ENCODE measurements at regions not wholly inside any gene's neighbourhood (a gene's known extent, or its start where the extent isn't known, plus 50 kb on each side); places are given as distances from the start of the nearest gene placed in this dataset.

- no peak for DNase-seq (ENCODE audit: low spot score)
- in situ Hi-C loops (cut with MboI; ENCODE audit: low sequenced_read_pairs, unreplicated experiment), result no loop called here
- TF ChIP-seq CTCF (IDR thresholded peaks at IDR 0.05; ENCODE audit: borderline replicate concordance, control extremely low read depth, extremely low read depth, insufficient read depth, missing control alignments), result no peak
Measured at GRCh38 chr14:100451264-100451663, 128.1 kb downstream of the SLC25A47 start.

- no peak for TF ChIP-seq CTCF (IDR thresholded peaks at IDR 0.05; ENCODE audit: borderline replicate concordance, control extremely low read depth, extremely low read depth, insufficient read depth, missing control alignments)
- in situ Hi-C loops (cut with MboI; ENCODE audit: low sequenced_read_pairs, unreplicated experiment), result no loop called here
- no peak for DNase-seq (ENCODE audit: low spot score)
Measured at GRCh38 chr14:100453930-100454329, 130.8 kb downstream of the SLC25A47 start.

- in situ Hi-C loops (cut with MboI; ENCODE audit: low sequenced_read_pairs, unreplicated experiment), result no loop called here
- no peak for TF ChIP-seq CTCF (IDR thresholded peaks at IDR 0.05; ENCODE audit: borderline replicate concordance, control extremely low read depth, extremely low read depth, insufficient read depth, missing control alignments)
- no peak for DNase-seq (ENCODE audit: low spot score)
Measured at GRCh38 chr14:100454437-100454836, 131.3 kb downstream of the SLC25A47 start.

- no peak for DNase-seq (ENCODE audit: low spot score)
- TF ChIP-seq CTCF (IDR thresholded peaks at IDR 0.05; ENCODE audit: borderline replicate concordance, control extremely low read depth, extremely low read depth, insufficient read depth, missing control alignments), result no peak
- in situ Hi-C loops (cut with MboI; ENCODE audit: low sequenced_read_pairs, unreplicated experiment), result no loop called here
Measured at GRCh38 chr14:100463937-100464336, 123.3 kb downstream of the BEGAIN start.

GRCh38 chr14:100466111-100466856 is 120.9 kb downstream of the BEGAIN start:
- in situ Hi-C loops (cut with MboI; ENCODE audit: low sequenced_read_pairs, unreplicated experiment), result no loop called here

GRCh38 chr14:100467046-100467750 is 120.0 kb downstream of the BEGAIN start:
- DNase-seq (ENCODE audit: low spot score), result no peak
- in situ Hi-C loops (cut with MboI; ENCODE audit: low sequenced_read_pairs, unreplicated experiment), result no loop called here
- TF ChIP-seq CTCF (IDR thresholded peaks at IDR 0.05; ENCODE audit: borderline replicate concordance, control extremely low read depth, extremely low read depth, insufficient read depth, missing control alignments), result no peak

More at GRCh38 chr14:100466111-100466856, 120.9 kb downstream of the BEGAIN start:
- no peak for TF ChIP-seq CTCF (IDR thresholded peaks at IDR 0.05; ENCODE audit: borderline replicate concordance, control extremely low read depth, extremely low read depth, insufficient read depth, missing control alignments)
- no peak for DNase-seq (ENCODE audit: low spot score)
